CD8-positive, alpha-beta memory T cell (primary cell): ENCODE measurements at regions not wholly inside any gene's neighbourhood (a gene's known extent, or its start where the extent isn't known, plus 50 kb on each side); places are given as distances from the start of the nearest gene placed in this dataset.

Experiments used
- CTCF ChIA-PET: fragments of 350-600 bp; sonication (Branson Sonifier 250); formaldehyde crosslinking; loops from one replicate; lab custom pipeline; 2021; ENCODE audit warnings: antibody characterized with exemption; lab: Charles Lee
- POLR2A ChIA-PET: fragments of 350-600 bp; sonication (Branson Sonifier 250); formaldehyde crosslinking; loops from one replicate; lab custom pipeline; 2021; ENCODE audit warnings: antibody characterized with exemption; lab: Charles Lee
- DNase-seq, 5 donors: peaks; one replicate each; pipeline versions ENCODE4 v3.0.0 to v3.0.0-alpha.2; 2020 to 2022; ENCODE audit warnings: mixed read lengths in 1 of 5
- H3K27ac ChIP-seq: one replicate; pipeline ENCODE4 v1.7.0; 2013; ENCODE audit warnings: low read depth, mild to moderate bottlenecking, low read length, moderate library complexity
- H3K27me3 ChIP-seq: 2 replicates; pipeline ENCODE4 v1.7.0; 2013; ENCODE audit warnings: low read length, mild to moderate bottlenecking; ENCODE audit not compliant: insufficient read depth, poor library complexity, severe bottlenecking
- H3K36me3 ChIP-seq: 2 replicates; pipeline ENCODE4 v1.7.0; 2013; ENCODE audit warnings: mild to moderate bottlenecking, low read length, moderate library complexity; ENCODE audit not compliant: insufficient read depth
- H3K4me1 ChIP-seq: 2 replicates; pipeline ENCODE4 v1.7.0; 2013; ENCODE audit warnings: mild to moderate bottlenecking, low read length, moderate library complexity; ENCODE audit not compliant: insufficient read depth
- H3K4me3 ChIP-seq: 2 replicates; pipeline ENCODE4 v1.7.0; 2013; ENCODE audit warnings: mild to moderate bottlenecking, low read length
- H3K9me3 ChIP-seq: 2 replicates; pipeline ENCODE4 v1.7.0; 2013; ENCODE audit warnings: mild to moderate bottlenecking, low read length
- H3K27ac Mint-ChIP-seq, 8 donors: one replicate each; pipeline ENCODE4 v1.8.0; 2020 to 2021; ENCODE audit warnings: mixed read lengths in 8 of 8, mild to moderate bottlenecking in 6 of 8, inconsistent platforms in 3 of 8, moderate library complexity in 3 of 8
- H3K27me3 Mint-ChIP-seq, 2 donors: one replicate each; pipeline ENCODE4 v1.8.0; 2020 to 2021; ENCODE audit warnings: mixed read lengths in 2 of 2, mild to moderate bottlenecking in 1 of 2, moderate library complexity in 1 of 2
- H3K36me3 Mint-ChIP-seq, 3 donors: one replicate each; pipeline ENCODE4 v1.8.0; 2020 to 2021; ENCODE audit warnings: mixed read lengths in 3 of 3, inconsistent platforms in 1 of 3, mild to moderate bottlenecking in 1 of 3
- H3K4me1 Mint-ChIP-seq, 3 donors: one replicate each; pipeline ENCODE4 v1.8.0; 2020 to 2021; ENCODE audit warnings: mixed read lengths in 3 of 3, inconsistent platforms in 1 of 3, mild to moderate bottlenecking in 1 of 3
- H3K4me3 Mint-ChIP-seq, 7 donors: one replicate each; pipeline ENCODE4 v1.8.0; 2020 to 2021; ENCODE audit warnings: mixed read lengths in 7 of 7, mild to moderate bottlenecking in 6 of 7, moderate library complexity in 4 of 7, inconsistent platforms in 2 of 7
- H3K9me3 Mint-ChIP-seq, 5 donors: one replicate each; pipeline ENCODE4 v1.8.0; 2020 to 2022; ENCODE audit warnings: mixed read lengths in 5 of 5, mild to moderate bottlenecking in 3 of 5, moderate library complexity in 2 of 5, inconsistent platforms in 1 of 5

GRCh38 chr7:42337225-42337905 lies 100.4 kb upstream of the GLI3 start:
- no peaks in the 10 kb centered on the region for H3K9me3 ChIP-seq
- H3K4me3 ChIP-seq, result no peak overlapping the region
- no peak for DNase-seq
- Mint-ChIP-seq H3K4me1 (no peaks in the 10 kb centered on the region), H3K36me3 (no peaks in the 10 kb centered on the region), H3K27me3 (peaks cover 0 to 1% of the 10 kb centered on the region in 2 donors), H3K9me3 (peaks cover 0 to 13% (median 7%) of the 10 kb centered on the region in 5 donors), H3K4me3 (no peak overlapping the region), H3K27ac (no peak overlapping the region)
- H3K27ac ChIP-seq, result no peak overlapping the region
- no peaks in the 10 kb centered on the region for H3K36me3 ChIP-seq
- no peaks in the 10 kb centered on the region for H3K27me3 ChIP-seq
- no peaks in the 10 kb centered on the region for H3K4me1 ChIP-seq
- CTCF ChIA-PET, result no interaction called here
- POLR2A ChIA-PET, result no interaction called here

GRCh38 chr7:42332605-42333222 lies 95.7 kb upstream of the GLI3 start:
- H3K4me3 ChIP-seq, result no peak overlapping the region
- H3K4me1 ChIP-seq, result no peaks in the 10 kb centered on the region
- no peaks in the 10 kb centered on the region for H3K36me3 ChIP-seq
- H3K27ac ChIP-seq, result no peak overlapping the region
- Mint-ChIP-seq H3K4me1 (no peaks in the 10 kb centered on the region), H3K9me3 (peaks cover 0 to 16% (median 14%) of the 10 kb centered on the region in 5 donors), H3K4me3 (no peak overlapping the region), H3K36me3 (no peaks in the 10 kb centered on the region), H3K27ac (no peak overlapping the region), H3K27me3 (no peaks in the 10 kb centered on the region)
- ChIA-PET CTCF (no interaction called here), POLR2A (no interaction called here)
- no peaks in the 10 kb centered on the region for H3K9me3 ChIP-seq
- H3K27me3 ChIP-seq, result no peaks in the 10 kb centered on the region
- DNase-seq, result no peak

GRCh38 chr7:42319631-42320030 lies 82.6 kb upstream of the GLI3 start:
- H3K36me3 ChIP-seq, result no peaks in the 10 kb centered on the region
- no peaks in the 10 kb centered on the region for H3K4me1 ChIP-seq
- H3K9me3 ChIP-seq, result no peaks in the 10 kb centered on the region
- ChIA-PET POLR2A (no interaction called here), CTCF (no interaction called here)
- Mint-ChIP-seq H3K4me1 (no peaks in the 10 kb centered on the region), H3K27me3 (peaks cover 0 to 4% of the 10 kb centered on the region in 2 donors), H3K36me3 (no peaks in the 10 kb centered on the region), H3K4me3 (no peak overlapping the region), H3K9me3 (peaks cover 0 to 3% (median 0%) of the 10 kb centered on the region in 5 donors), H3K27ac (no peak overlapping the region)
- DNase-seq, result no peak
- no peaks in the 10 kb centered on the region for H3K27me3 ChIP-seq
- no peak overlapping the region for H3K27ac ChIP-seq
- H3K4me3 ChIP-seq, result no peak overlapping the region

- POLR2A ChIA-PET, result no interaction called here
- Histone ChIP-seq H3K27me3 (no peaks in the 10 kb centered on the region), H3K9me3 (no peaks in the 10 kb centered on the region), H3K36me3 (no peaks in the 10 kb centered on the region), H3K4me3 (no peak overlapping the region), H3K4me1 (no peaks in the 10 kb centered on the region), H3K27ac (no peak overlapping the region)
- Mint-ChIP-seq H3K36me3 (no peaks in the 10 kb centered on the region), H3K9me3 (peaks cover 0 to 22% (median 8%) of the 10 kb centered on the region in 5 donors), H3K27ac (no peak overlapping the region), H3K4me3 (no peak overlapping the region), H3K4me1 (no peaks in the 10 kb centered on the region), H3K27me3 (peaks cover 0 to 4% of the 10 kb centered on the region in 2 donors)
- CTCF ChIA-PET, result no interaction called here
- DNase-seq, result no peak
These were observed 78.6 kb upstream of the GLI3 start for GRCh38 chr7:42315631-42316030.

- Histone ChIP-seq H3K36me3 (no peaks in the 10 kb centered on the region), H3K27ac (no peak overlapping the region), H3K4me1 (no peaks in the 10 kb centered on the region), H3K27me3 (no peaks in the 10 kb centered on the region), H3K9me3 (no peaks in the 10 kb centered on the region), H3K4me3 (no peak overlapping the region)
- ChIA-PET POLR2A (no interaction called here), CTCF (no interaction called here)
- Mint-ChIP-seq H3K4me1 (no peaks in the 10 kb centered on the region), H3K4me3 (no peak overlapping the region), H3K27me3 (peaks cover 0 to 4% of the 10 kb centered on the region in 2 donors), H3K9me3 (peaks cover 0 to 25% (median 8%) of the 10 kb centered on the region in 5 donors), H3K27ac (no peak overlapping the region), H3K36me3 (no peaks in the 10 kb centered on the region)
- DNase-seq, result no peak
These were observed 78.1 kb upstream of the GLI3 start for GRCh38 chr7:42315103-42315502.

GRCh38 chr7:42314696-42315095 lies 77.7 kb upstream of the GLI3 start:
- Mint-ChIP-seq H3K27ac (no peak overlapping the region), H3K9me3 (peaks cover 0 to 25% (median 8%) of the 10 kb centered on the region in 5 donors), H3K36me3 (no peaks in the 10 kb centered on the region), H3K4me1 (no peaks in the 10 kb centered on the region), H3K4me3 (no peak overlapping the region), H3K27me3 (peaks cover 0 to 4% of the 10 kb centered on the region in 2 donors)
- H3K9me3 ChIP-seq, result no peaks in the 10 kb centered on the region
- H3K4me3 ChIP-seq, result no peak overlapping the region
- POLR2A ChIA-PET, result no interaction called here
- CTCF ChIA-PET, result no interaction called here
- no peaks in the 10 kb centered on the region for H3K4me1 ChIP-seq
- no peaks in the 10 kb centered on the region for H3K36me3 ChIP-seq
- no peak overlapping the region for H3K27ac ChIP-seq
- no peak for DNase-seq
- no peaks in the 10 kb centered on the region for H3K27me3 ChIP-seq

- ChIA-PET CTCF (no interaction called here), POLR2A (no interaction called here)
- H3K36me3 Mint-ChIP-seq, result no peaks in the 10 kb centered on the region
- H3K4me1 ChIP-seq, result no peaks in the 10 kb centered on the region
- no peak overlapping the region for H3K27ac Mint-ChIP-seq
- no peak for DNase-seq
- H3K36me3 ChIP-seq, result no peaks in the 10 kb centered on the region
- H3K4me1 Mint-ChIP-seq, result no peaks in the 10 kb centered on the region
- H3K27me3 ChIP-seq, result no peaks in the 10 kb centered on the region
- H3K9me3 ChIP-seq, result no peaks in the 10 kb centered on the region
- no peak overlapping the region for H3K4me3 Mint-ChIP-seq
- H3K9me3 Mint-ChIP-seq, result peaks cover 0 to 33% (median 11%) of the 10 kb centered on the region in 5 donors
- no peak overlapping the region for H3K27ac ChIP-seq
- no peak overlapping the region for H3K4me3 ChIP-seq
- peaks cover 0 to 4% of the 10 kb centered on the region in 2 donors for H3K27me3 Mint-ChIP-seq
These were observed 74.2 kb upstream of the GLI3 start for GRCh38 chr7:42311195-42311594.

GRCh38 chr7:42292991-42293521 lies 56.0 kb upstream of the GLI3 start:
- no peaks in the 10 kb centered on the region for H3K27me3 ChIP-seq
- no peaks in the 10 kb centered on the region for H3K9me3 ChIP-seq
- Mint-ChIP-seq H3K4me3 (no peak overlapping the region), H3K27me3 (no peaks in the 10 kb centered on the region), H3K27ac (no peak overlapping the region), H3K36me3 (no peaks in the 10 kb centered on the region), H3K9me3 (peaks cover 0 to 5% (median 0%) of the 10 kb centered on the region in 5 donors), H3K4me1 (no peaks in the 10 kb centered on the region)
- H3K36me3 ChIP-seq, result no peaks in the 10 kb centered on the region
- ChIA-PET POLR2A (no interaction called here), CTCF (no interaction called here)
- H3K4me3 ChIP-seq, result no peak overlapping the region
- H3K4me1 ChIP-seq, result no peaks in the 10 kb centered on the region
- no peak overlapping the region for H3K27ac ChIP-seq
- no peak for DNase-seq
